Panc1 (cell line): ENCODE measurements at regions not wholly inside any gene's neighbourhood (a gene's known extent, or its start where the extent isn't known, plus 50 kb on each side); places are given as distances from the start of the nearest gene placed in this dataset.
"Not testable (repeated sequence)": the region's sequence is repeated elsewhere in the genome, so short reads cannot be mapped to it uniquely, and the experiment has no call there.

Experiments used
- ATAC-seq: fragments of 200-7000 bp; cut with Tn5 transposase; 2 replicates; pipeline ENCODE4 v1.9.1; 2020; ENCODE audit warnings: mild to moderate bottlenecking, moderate library complexity
- BruUV-seq: library from RNA; stranded (reverse); fragments of 400-500 nt; replicated peaks from 2 replicates; lab custom pipeline; 2021; lab: Mats Ljungman, UMichigan
- CTCF ChIA-PET: fragments of 300-600 bp; sonication (Branson Sonifier 250); formaldehyde crosslinking; loops from one replicate; lab custom pipeline; 2022; ENCODE audit warnings: antibody characterized with exemption; lab: Charles Lee
- POLR2A ChIA-PET: fragments of 300-600 bp; sonication (Branson Sonifier 250); formaldehyde crosslinking; loops from one replicate; lab custom pipeline; 2022; ENCODE audit warnings: antibody characterized with exemption; lab: Charles Lee
- DNase-seq: peaks from one replicate; pipeline ENCODE4 v3.0.0-alpha.2; 2010; ENCODE audit warnings: low read depth, low spot score
- H3K27ac ChIP-seq: 2 replicates; pipeline ENCODE4 v1.5.1; 2011; ENCODE audit warnings: mild to moderate bottlenecking, low read length, inconsistent platforms
- H3K27me3 ChIP-seq: fragments of 200-500 bp; sonication (Bioruptor generic); 2 replicates; pipeline ENCODE4 v1.6.0; 2014; ENCODE audit warnings: low read length, inconsistent platforms; ENCODE audit not compliant: control insufficient read depth, insufficient read depth
- H3K36me3 ChIP-seq: fragments of 200-500 bp; sonication (Bioruptor generic); 2 replicates; pipeline ENCODE4 v1.5.1; 2014; ENCODE audit warnings: inconsistent platforms, mild to moderate bottlenecking, low read length, moderate library complexity; ENCODE audit not compliant: control insufficient read depth, insufficient read depth
- H3K4me1 ChIP-seq: 2 replicates; pipeline ENCODE4 v1.5.1; 2011; ENCODE audit warnings: inconsistent platforms, mild to moderate bottlenecking, low read length, moderate library complexity; ENCODE audit not compliant: control insufficient read depth, insufficient read depth
- H3K4me3 ChIP-seq, 2 experiments: 2 replicates each; pipeline ENCODE4 v1.5.1; 2011 to 2012; ENCODE audit warnings: low read depth in 2 of 2, low read length in 2 of 2, mild to moderate bottlenecking in 2 of 2, inconsistent platforms in 1 of 2, moderate library complexity in 1 of 2
- H3K9me3 ChIP-seq: fragments of 200-500 bp; sonication (Bioruptor generic); 2 replicates; pipeline ENCODE4 v1.5.1; 2014; ENCODE audit warnings: low read depth, mild to moderate bottlenecking, inconsistent platforms, low read length, moderate library complexity; ENCODE audit not compliant: control insufficient read depth, insufficient read depth
- POLR2AphosphoS5 ChIP-seq: IDR thresholded peaks from 2 replicates; pipeline ENCODE4 v1.6.1; 2012; ENCODE audit warnings: mild to moderate bottlenecking, low read depth, low read length, moderate library complexity
- SIN3A ChIP-seq: IDR thresholded peaks from 2 replicates; pipeline ENCODE4 v1.6.1; 2012; ENCODE audit warnings: low read depth, mild to moderate bottlenecking, low read length, moderate library complexity, borderline replicate concordance; ENCODE audit not compliant: insufficient read depth
- TCF7L2 ChIP-seq: IDR thresholded peaks from 2 replicates; pipeline ENCODE4 v1.6.1; 2011; ENCODE audit warnings: mild to moderate bottlenecking, low read depth, low read length, inconsistent platforms
- in situ Hi-C: cut with HindIII; loops from 2 replicates; pipeline ENCODE4 v1.10.0; 2016; ENCODE audit warnings: low sequenced_read_pairs, low pct_unique_long_range_greater_than_20kb
- intact Hi-C: fragments of 100-400 bp; cut with micrococcal nuclease; formaldehyde crosslinking; loops from one replicate; pipeline ENCODE4 v1.10.0; 2022; ENCODE audit not compliant: unreplicated experiment
- TF ChIP-seq, protein P1 (sequence below), 2 experiments: IDR thresholded peaks; 2 replicates each; pipeline ENCODE4 v1.6.1; 2011 to 2012; ENCODE audit warnings: low read depth in 2 of 2, control low read depth in 1 of 2, low read length in 1 of 2, mild to moderate bottlenecking in 1 of 2, moderate library complexity in 1 of 2; ENCODE audit not compliant: insufficient read depth in 1 of 2
- TF ChIP-seq, protein P2 (sequence below): fragments of 450-650 bp; IDR thresholded peaks from 2 replicates; pipeline ENCODE4 v1.5.1; 2017; ENCODE audit warnings: mild to moderate bottlenecking

DNA sequence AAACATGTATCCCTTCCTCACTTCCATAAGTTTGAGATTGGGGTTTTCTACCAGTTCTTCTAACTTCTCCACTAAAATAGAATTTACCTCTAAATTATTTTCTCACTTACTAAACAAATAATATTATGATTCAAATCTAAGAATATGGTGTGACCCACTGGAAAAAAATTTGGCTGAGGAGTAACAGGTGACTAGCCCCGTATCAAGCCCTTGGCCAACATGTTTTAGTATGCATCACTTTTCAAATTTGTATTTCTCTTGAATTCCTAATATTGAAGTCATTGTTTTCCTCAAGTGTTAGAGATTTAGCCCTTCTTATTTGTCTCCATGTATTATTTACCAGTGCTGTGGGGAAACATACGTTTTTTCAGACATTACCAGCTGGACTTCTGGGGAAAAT, 759.4 kb downstream of the NSUN3 start:
- intact Hi-C loops (loop anchor here (10.0 kb wide), 1 partner anchor 577 kb away; no protein-coding TSS in a partner anchor), in situ Hi-C loops (no loop called here)
- no TSS peak for BruUV-seq
- H3K27ac ChIP-seq: no peak overlapping the region
- POLR2A ChIA-PET: no interaction called here
- TF ChIP-seq, protein P1, sequence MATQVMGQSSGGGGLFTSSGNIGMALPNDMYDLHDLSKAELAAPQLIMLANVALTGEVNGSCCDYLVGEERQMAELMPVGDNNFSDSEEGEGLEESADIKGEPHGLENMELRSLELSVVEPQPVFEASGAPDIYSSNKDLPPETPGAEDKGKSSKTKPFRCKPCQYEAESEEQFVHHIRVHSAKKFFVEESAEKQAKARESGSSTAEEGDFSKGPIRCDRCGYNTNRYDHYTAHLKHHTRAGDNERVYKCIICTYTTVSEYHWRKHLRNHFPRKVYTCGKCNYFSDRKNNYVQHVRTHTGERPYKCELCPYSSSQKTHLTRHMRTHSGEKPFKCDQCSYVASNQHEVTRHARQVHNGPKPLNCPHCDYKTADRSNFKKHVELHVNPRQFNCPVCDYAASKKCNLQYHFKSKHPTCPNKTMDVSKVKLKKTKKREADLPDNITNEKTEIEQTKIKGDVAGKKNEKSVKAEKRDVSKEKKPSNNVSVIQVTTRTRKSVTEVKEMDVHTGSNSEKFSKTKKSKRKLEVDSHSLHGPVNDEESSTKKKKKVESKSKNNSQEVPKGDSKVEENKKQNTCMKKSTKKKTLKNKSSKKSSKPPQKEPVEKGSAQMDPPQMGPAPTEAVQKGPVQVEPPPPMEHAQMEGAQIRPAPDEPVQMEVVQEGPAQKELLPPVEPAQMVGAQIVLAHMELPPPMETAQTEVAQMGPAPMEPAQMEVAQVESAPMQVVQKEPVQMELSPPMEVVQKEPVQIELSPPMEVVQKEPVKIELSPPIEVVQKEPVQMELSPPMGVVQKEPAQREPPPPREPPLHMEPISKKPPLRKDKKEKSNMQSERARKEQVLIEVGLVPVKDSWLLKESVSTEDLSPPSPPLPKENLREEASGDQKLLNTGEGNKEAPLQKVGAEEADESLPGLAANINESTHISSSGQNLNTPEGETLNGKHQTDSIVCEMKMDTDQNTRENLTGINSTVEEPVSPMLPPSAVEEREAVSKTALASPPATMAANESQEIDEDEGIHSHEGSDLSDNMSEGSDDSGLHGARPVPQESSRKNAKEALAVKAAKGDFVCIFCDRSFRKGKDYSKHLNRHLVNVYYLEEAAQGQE (IDR thresholded peaks at IDR 0.05; ENCODE audit: insufficient read depth in 1 of 2, low read depth in 2 of 2, low read length in 1 of 2): no peak
- TF ChIP-seq TCF7L2 (no peak), SIN3A (no peak), POLR2AphosphoS5 (no peak)
- TF ChIP-seq, protein P2, sequence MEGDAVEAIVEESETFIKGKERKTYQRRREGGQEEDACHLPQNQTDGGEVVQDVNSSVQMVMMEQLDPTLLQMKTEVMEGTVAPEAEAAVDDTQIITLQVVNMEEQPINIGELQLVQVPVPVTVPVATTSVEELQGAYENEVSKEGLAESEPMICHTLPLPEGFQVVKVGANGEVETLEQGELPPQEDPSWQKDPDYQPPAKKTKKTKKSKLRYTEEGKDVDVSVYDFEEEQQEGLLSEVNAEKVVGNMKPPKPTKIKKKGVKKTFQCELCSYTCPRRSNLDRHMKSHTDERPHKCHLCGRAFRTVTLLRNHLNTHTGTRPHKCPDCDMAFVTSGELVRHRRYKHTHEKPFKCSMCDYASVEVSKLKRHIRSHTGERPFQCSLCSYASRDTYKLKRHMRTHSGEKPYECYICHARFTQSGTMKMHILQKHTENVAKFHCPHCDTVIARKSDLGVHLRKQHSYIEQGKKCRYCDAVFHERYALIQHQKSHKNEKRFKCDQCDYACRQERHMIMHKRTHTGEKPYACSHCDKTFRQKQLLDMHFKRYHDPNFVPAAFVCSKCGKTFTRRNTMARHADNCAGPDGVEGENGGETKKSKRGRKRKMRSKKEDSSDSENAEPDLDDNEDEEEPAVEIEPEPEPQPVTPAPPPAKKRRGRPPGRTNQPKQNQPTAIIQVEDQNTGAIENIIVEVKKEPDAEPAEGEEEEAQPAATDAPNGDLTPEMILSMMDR: no peak
- DNase-seq (no peak), ATAC-seq (no peak)
- H3K27me3 ChIP-seq: no peaks in the 10 kb centered on the region
- CTCF ChIA-PET: no interaction called here
- no peaks in the 10 kb centered on the region for H3K4me1 ChIP-seq
- no peaks in the 10 kb centered on the region for H3K36me3 ChIP-seq
- H3K9me3 ChIP-seq: peaks cover 10% of the 10 kb centered on the region
- H3K4me3 ChIP-seq: no peak overlapping the region

DNA sequence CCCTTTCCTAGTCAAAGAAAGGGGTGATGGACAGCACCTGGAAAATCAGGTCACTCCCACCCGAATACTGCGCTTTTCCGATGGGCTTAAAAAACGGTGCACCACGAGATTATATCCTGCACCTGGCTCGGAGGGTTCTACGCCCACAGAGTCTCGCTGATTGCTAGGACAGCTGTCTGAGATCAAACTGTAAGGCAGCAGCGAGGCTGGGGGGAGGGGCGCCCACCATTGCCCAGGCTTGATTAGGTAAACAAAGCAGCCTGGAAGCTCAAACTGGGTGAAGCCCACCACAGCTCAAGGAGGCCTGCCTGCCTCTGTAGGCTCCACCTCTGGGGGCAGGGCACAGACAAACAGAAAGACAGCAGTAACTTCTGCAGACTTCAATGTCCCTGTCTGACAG, 783.4 kb downstream of the NSUN3 start:
- ATAC-seq, POLR2A ChIA-PET, H3K9me3 ChIP-seq, BruUV-seq, intact Hi-C loops, H3K36me3 ChIP-seq, DNase-seq, H3K27me3 ChIP-seq, H3K4me3 ChIP-seq, in situ Hi-C loops, H3K4me1 ChIP-seq, CTCF ChIA-PET, H3K27ac ChIP-seq: not testable (repeated sequence)

DNA sequence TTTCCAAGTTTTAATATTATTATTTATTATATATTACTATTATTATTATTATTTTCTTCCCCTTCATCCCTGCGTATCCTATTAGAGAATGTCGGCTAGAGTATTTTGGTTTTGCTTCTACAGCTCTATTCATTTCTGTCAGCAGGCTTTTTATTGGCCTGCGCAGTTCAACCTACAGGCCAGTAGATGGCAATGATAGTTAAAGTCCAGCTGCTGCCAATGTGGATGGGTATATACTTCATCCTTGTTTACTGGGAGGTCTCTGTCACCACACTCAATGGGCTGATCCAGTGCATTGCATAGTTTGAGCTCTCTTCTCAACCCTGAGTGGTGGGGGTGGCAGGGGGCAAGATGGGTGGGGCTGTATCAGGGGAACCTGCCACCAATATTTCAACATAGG, 799.8 kb downstream of the NSUN3 start:
- no TSS peak for BruUV-seq
- H3K27me3 ChIP-seq: no peaks in the 10 kb centered on the region
- no peak overlapping the region for H3K27ac ChIP-seq
- no peaks in the 10 kb centered on the region for H3K36me3 ChIP-seq
- in situ Hi-C loops (no loop called here), intact Hi-C loops (no loop called here)
- no peak for ATAC-seq
- 0 out of 2 replicates have a peak, but pooled peaks cover 4% of the 10 kb centered on the region for H3K9me3 ChIP-seq
- H3K4me3 ChIP-seq: no peak overlapping the region
- POLR2A ChIA-PET: no interaction called here
- peak; percentile 0 for DNase-seq
- TF ChIP-seq SIN3A: no peak
- TF ChIP-seq, protein P2: peak; percentile 67
- CTCF ChIA-PET: interaction anchor here (0.5 to 0.6 kb wide), 3 partner anchors 64 to 454 kb away, joined by 3 to 7 read pairs (median 7); no protein-coding TSS in a partner anchor
- H3K4me1 ChIP-seq: no peaks in the 10 kb centered on the region
